B cell (primary cell): ENCODE measurements at regions not wholly inside any gene's neighbourhood (a gene's known extent, or its start where the extent isn't known, plus 50 kb on each side); places are given as distances from the start of the nearest gene placed in this dataset.

Experiments
- EZH2 ChIP-seq: IDR thresholded peaks from 2 replicates; pipeline ENCODE4 v1.6.1; 2012; ENCODE audit warnings: borderline replicate concordance, low read depth, mild to moderate bottlenecking, moderate library complexity, low read length; ENCODE audit not compliant: insufficient read depth, poor library complexity, severe bottlenecking
- TF ChIP-seq, protein P1 (sequence below): fragments of 200-600 bp; IDR thresholded peaks from one replicate; pipeline ENCODE4 v1.8.0; 2022; ENCODE audit warnings: antibody characterized with exemption, mild to moderate bottlenecking

DNA sequence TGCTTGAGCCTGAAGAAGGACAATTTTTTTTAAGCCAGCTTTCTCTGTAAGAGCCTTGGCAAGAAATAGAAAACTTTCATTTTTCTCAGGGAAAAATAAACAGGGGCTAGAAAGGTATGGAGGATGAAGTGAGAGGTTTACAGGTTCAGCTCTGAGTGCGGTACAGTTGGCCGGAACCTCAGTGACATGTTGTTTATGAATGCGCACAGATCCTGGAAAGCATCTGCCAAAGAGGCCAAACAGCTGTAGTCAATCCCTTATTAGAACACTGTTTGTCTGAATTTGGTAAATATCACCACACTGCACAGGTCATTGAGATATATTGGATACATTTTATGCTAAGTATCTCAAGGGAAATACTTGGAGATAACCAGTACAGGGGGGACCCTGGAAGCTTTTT, 561.8 kb upstream of the MDFIC2 start:
- TF ChIP-seq, protein P1, sequence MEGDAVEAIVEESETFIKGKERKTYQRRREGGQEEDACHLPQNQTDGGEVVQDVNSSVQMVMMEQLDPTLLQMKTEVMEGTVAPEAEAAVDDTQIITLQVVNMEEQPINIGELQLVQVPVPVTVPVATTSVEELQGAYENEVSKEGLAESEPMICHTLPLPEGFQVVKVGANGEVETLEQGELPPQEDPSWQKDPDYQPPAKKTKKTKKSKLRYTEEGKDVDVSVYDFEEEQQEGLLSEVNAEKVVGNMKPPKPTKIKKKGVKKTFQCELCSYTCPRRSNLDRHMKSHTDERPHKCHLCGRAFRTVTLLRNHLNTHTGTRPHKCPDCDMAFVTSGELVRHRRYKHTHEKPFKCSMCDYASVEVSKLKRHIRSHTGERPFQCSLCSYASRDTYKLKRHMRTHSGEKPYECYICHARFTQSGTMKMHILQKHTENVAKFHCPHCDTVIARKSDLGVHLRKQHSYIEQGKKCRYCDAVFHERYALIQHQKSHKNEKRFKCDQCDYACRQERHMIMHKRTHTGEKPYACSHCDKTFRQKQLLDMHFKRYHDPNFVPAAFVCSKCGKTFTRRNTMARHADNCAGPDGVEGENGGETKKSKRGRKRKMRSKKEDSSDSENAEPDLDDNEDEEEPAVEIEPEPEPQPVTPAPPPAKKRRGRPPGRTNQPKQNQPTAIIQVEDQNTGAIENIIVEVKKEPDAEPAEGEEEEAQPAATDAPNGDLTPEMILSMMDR: no peak
- TF ChIP-seq EZH2: no peak
